DND-41 (cell line): ENCODE measurements at regions not wholly inside any gene's neighbourhood (a gene's known extent, or its start where the extent isn't known, plus 50 kb on each side); places are given as distances from the start of the nearest gene placed in this dataset.

ENCODE experiments used
- ATAC-seq: fragments of 200-7000 bp; cut with Tn5 transposase; 3 replicates; pipeline ENCODE4 v1.9.1; 2021; ENCODE audit warnings: low read depth; ENCODE audit not compliant: insufficient read depth
- DNase-seq: peaks from one replicate; pipeline ENCODE4 v3.0.0-alpha.2; 2020
- H2AFZ ChIP-seq: 2 replicates; pipeline ENCODE4 v1.6.0; 2012; ENCODE audit warnings: low read depth, low read length
- H3K27ac ChIP-seq: 2 replicates; pipeline ENCODE4 v1.5.1; 2012; ENCODE audit warnings: low read length, inconsistent platforms
- H3K27me3 ChIP-seq: fragments of 200-600 bp; sonication (generic); 2 replicates; pipeline ENCODE4 v1.6.0; 2012; ENCODE audit warnings: low read length, mild to moderate bottlenecking, inconsistent platforms; ENCODE audit not compliant: insufficient read depth, poor library complexity
- H3K36me3 ChIP-seq: 2 replicates; pipeline ENCODE4 v1.5.1; 2012; ENCODE audit warnings: low read length, inconsistent platforms; ENCODE audit not compliant: insufficient read depth
- H3K4me1 ChIP-seq: 2 replicates; pipeline ENCODE4 v1.5.1; 2012; ENCODE audit warnings: mild to moderate bottlenecking, low read length; ENCODE audit not compliant: insufficient read depth
- H3K4me2 ChIP-seq: 2 replicates; pipeline ENCODE4 v1.6.0; 2012; ENCODE audit warnings: mild to moderate bottlenecking, moderate library complexity, low read length, inconsistent platforms; ENCODE audit not compliant: insufficient read depth
- H3K4me3 ChIP-seq, 2 experiments: fragments of 200-600 bp in 1 of 2; shearing (Covaris generic) in 1 of 2; 2 replicates each; pipeline ENCODE4 v1.5.1; 2012 to 2016; ENCODE audit warnings: inconsistent platforms in 2 of 2, low read length in 2 of 2, mild to moderate bottlenecking in 2 of 2, low read depth in 1 of 2, moderate library complexity in 1 of 2
- H3K79me2 ChIP-seq: 2 replicates; pipeline ENCODE4 v1.6.0; 2012; ENCODE audit warnings: low read length, inconsistent platforms; ENCODE audit not compliant: insufficient read depth
- H3K9ac ChIP-seq: 2 replicates; pipeline ENCODE4 v1.6.0; 2012; ENCODE audit warnings: low read depth, mild to moderate bottlenecking, inconsistent platforms, low read length, moderate library complexity
- H3K9me3 ChIP-seq: 2 replicates; pipeline ENCODE4 v1.5.1; 2012; ENCODE audit warnings: low read length, moderate library complexity, mild to moderate bottlenecking, inconsistent platforms; ENCODE audit not compliant: insufficient read depth, severe bottlenecking
- H4K20me1 ChIP-seq: 2 replicates; pipeline ENCODE4 v1.6.0; 2012; ENCODE audit warnings: low read length; ENCODE audit not compliant: insufficient read depth
- EZH2 ChIP-seq: IDR thresholded peaks from 3 replicates; pipeline ENCODE4 v1.6.1; 2012; ENCODE audit warnings: borderline replicate concordance, low read depth, mild to moderate bottlenecking, moderate library complexity, low read length, inconsistent platforms; ENCODE audit not compliant: severe bottlenecking
- TF ChIP-seq, protein P1 (sequence below): IDR thresholded peaks from 2 replicates; pipeline ENCODE4 v1.5.1; 2012; ENCODE audit warnings: borderline replicate concordance, low read length, moderate library complexity, mild to moderate bottlenecking; ENCODE audit not compliant: poor library complexity, severe bottlenecking; ENCODE audit errors: extremely low read depth

DNA sequence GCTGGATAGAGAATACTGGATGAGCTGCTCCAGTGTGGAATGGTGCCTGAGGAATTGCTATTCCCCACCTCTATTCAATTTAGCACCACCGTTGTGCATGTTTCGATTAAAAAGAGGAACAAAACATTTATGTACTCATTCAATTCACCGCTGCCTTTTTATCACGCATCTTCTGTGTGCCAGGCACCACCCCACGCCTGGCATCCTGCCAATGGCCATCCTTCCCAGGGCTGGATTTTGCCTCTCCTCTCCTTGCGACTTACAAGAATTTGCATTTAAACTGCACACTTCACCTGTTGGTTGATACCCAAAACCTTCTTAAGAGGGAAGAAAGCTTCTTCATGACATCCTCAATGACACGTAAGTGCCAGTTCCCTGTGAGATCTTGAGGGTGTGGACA, 110.2 kb upstream of the DPP6 start:
- TF ChIP-seq, protein P1, sequence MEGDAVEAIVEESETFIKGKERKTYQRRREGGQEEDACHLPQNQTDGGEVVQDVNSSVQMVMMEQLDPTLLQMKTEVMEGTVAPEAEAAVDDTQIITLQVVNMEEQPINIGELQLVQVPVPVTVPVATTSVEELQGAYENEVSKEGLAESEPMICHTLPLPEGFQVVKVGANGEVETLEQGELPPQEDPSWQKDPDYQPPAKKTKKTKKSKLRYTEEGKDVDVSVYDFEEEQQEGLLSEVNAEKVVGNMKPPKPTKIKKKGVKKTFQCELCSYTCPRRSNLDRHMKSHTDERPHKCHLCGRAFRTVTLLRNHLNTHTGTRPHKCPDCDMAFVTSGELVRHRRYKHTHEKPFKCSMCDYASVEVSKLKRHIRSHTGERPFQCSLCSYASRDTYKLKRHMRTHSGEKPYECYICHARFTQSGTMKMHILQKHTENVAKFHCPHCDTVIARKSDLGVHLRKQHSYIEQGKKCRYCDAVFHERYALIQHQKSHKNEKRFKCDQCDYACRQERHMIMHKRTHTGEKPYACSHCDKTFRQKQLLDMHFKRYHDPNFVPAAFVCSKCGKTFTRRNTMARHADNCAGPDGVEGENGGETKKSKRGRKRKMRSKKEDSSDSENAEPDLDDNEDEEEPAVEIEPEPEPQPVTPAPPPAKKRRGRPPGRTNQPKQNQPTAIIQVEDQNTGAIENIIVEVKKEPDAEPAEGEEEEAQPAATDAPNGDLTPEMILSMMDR = no peak
- no peak for TF ChIP-seq EZH2
- no peak for DNase-seq
- no peaks in the 10 kb centered on the region for H3K79me2 ChIP-seq
- H3K9ac ChIP-seq = no peak overlapping the region
- no peak overlapping the region for H3K4me3 ChIP-seq
- H2AFZ ChIP-seq = no peak overlapping the region
- H3K9me3 ChIP-seq = no peaks in the 10 kb centered on the region
- H3K27ac ChIP-seq = no peak overlapping the region
- no peaks in the 10 kb centered on the region for H3K4me1 ChIP-seq
- no peak overlapping the region for H3K4me2 ChIP-seq
- H3K36me3 ChIP-seq = no peaks in the 10 kb centered on the region
- no peaks in the 10 kb centered on the region for H4K20me1 ChIP-seq
- ATAC-seq = no peak
- no peaks in the 10 kb centered on the region for H3K27me3 ChIP-seq

- DNase-seq (no peak), ATAC-seq (no peak)
- H2AFZ ChIP-seq = no peak overlapping the region
- no peaks in the 10 kb centered on the region for H4K20me1 ChIP-seq
- H3K36me3 ChIP-seq = no peaks in the 10 kb centered on the region
- no peaks in the 10 kb centered on the region for H3K27me3 ChIP-seq
- H3K9ac ChIP-seq = no peak overlapping the region
- no peaks in the 10 kb centered on the region for H3K79me2 ChIP-seq
- no peak for TF ChIP-seq EZH2
- TF ChIP-seq, protein P1 = no peak
- no peaks in the 10 kb centered on the region for H3K9me3 ChIP-seq
- no peak overlapping the region for H3K27ac ChIP-seq
- no peaks in the 10 kb centered on the region for H3K4me1 ChIP-seq
- no peak overlapping the region for H3K4me3 ChIP-seq
- no peak overlapping the region for H3K4me2 ChIP-seq
Observed at GRCh38 chr7:153943457-153943856, 108.7 kb upstream of the DPP6 start.

GRCh38 chr7:153943861-153944260, 108.3 kb upstream of the DPP6 start:
- ATAC-seq (no peak), DNase-seq (no peak)
- Histone ChIP-seq H2AFZ (no peak overlapping the region), H3K79me2 (no peaks in the 10 kb centered on the region), H3K36me3 (no peaks in the 10 kb centered on the region), H3K4me3 (no peak overlapping the region), H3K4me1 (no peaks in the 10 kb centered on the region), H3K4me2 (no peak overlapping the region), H3K9ac (no peak overlapping the region), H4K20me1 (no peaks in the 10 kb centered on the region), H3K9me3 (no peaks in the 10 kb centered on the region), H3K27me3 (no peaks in the 10 kb centered on the region), H3K27ac (no peak overlapping the region)
- no peak for TF ChIP-seq EZH2
- TF ChIP-seq, protein P1 = no peak

DNA sequence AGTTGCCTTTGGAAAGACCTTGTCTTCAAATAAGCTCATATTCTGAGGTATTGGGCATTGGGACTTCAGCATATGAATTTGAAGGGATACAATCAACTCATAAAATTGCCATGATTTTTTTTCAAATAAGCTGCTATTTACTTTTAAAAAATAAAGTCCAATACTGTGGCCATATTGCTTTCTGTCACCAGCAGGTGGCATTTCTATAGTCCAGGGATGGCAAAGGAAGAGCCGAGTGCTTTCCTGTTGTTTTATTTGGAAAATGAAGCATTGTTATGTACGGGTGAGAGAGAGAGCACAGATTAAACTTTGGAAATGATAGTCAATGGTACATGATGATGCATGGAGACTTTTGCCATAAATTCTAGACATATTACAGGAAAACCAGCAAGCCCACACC, 104.1 kb upstream of the DPP6 start:
- H3K4me3 ChIP-seq = no peak overlapping the region
- no peak overlapping the region for H2AFZ ChIP-seq
- no peaks in the 10 kb centered on the region for H3K4me1 ChIP-seq
- ATAC-seq (no peak), DNase-seq (no peak)
- H3K36me3 ChIP-seq = no peaks in the 10 kb centered on the region
- H3K4me2 ChIP-seq = no peak overlapping the region
- H3K27me3 ChIP-seq = no peaks in the 10 kb centered on the region
- no peak overlapping the region for H3K27ac ChIP-seq
- H3K9ac ChIP-seq = no peak overlapping the region
- no peaks in the 10 kb centered on the region for H3K79me2 ChIP-seq
- no peaks in the 10 kb centered on the region for H3K9me3 ChIP-seq
- TF ChIP-seq, protein P1 = peak; percentile 13
- no peak for TF ChIP-seq EZH2
- no peaks in the 10 kb centered on the region for H4K20me1 ChIP-seq
